ENCODE measurements at regions not wholly inside any gene's neighbourhood (a gene's known extent, or its start where the extent isn't known, plus 50 kb on each side); places are given as distances from the start of the nearest gene placed in this dataset.

- TF ChIP-seq MAZ (IDR thresholded peaks at IDR 0.05; ENCODE audit: borderline replicate concordance, low read depth, low read length) (no peak), MAZ (CRISPR knock-in tag; IDR thresholded peaks at IDR 0.05; ENCODE audit: low read depth) (no peak), ZNF598 (CRISPR knock-in tag; IDR thresholded peaks at IDR 0.05; ENCODE audit: borderline replicate concordance) (no peak), BCLAF1 (IDR thresholded peaks at IDR 0.05) (no peak), SETDB1 (CRISPR knock-in tag; IDR thresholded peaks at IDR 0.05; ENCODE audit: borderline replicate concordance) (no peak), GABPA (IDR thresholded peaks at IDR 0.05; ENCODE audit: low read depth, low read length) (no peak), GABPA (CRISPR knock-in tag; IDR thresholded peaks at IDR 0.05; ENCODE audit: low read depth) (no peak), ARHGAP35 (CRISPR knock-in tag; IDR thresholded peaks at IDR 0.05; ENCODE audit: borderline replicate concordance) (no peak), NR3C1 (CRISPR knock-in tag; IDR thresholded peaks at IDR 0.05) (no peak), GATAD1 (CRISPR knock-in tag; IDR thresholded peaks at IDR 0.05) (no peak)
- TF ChIP-seq, protein P1, sequence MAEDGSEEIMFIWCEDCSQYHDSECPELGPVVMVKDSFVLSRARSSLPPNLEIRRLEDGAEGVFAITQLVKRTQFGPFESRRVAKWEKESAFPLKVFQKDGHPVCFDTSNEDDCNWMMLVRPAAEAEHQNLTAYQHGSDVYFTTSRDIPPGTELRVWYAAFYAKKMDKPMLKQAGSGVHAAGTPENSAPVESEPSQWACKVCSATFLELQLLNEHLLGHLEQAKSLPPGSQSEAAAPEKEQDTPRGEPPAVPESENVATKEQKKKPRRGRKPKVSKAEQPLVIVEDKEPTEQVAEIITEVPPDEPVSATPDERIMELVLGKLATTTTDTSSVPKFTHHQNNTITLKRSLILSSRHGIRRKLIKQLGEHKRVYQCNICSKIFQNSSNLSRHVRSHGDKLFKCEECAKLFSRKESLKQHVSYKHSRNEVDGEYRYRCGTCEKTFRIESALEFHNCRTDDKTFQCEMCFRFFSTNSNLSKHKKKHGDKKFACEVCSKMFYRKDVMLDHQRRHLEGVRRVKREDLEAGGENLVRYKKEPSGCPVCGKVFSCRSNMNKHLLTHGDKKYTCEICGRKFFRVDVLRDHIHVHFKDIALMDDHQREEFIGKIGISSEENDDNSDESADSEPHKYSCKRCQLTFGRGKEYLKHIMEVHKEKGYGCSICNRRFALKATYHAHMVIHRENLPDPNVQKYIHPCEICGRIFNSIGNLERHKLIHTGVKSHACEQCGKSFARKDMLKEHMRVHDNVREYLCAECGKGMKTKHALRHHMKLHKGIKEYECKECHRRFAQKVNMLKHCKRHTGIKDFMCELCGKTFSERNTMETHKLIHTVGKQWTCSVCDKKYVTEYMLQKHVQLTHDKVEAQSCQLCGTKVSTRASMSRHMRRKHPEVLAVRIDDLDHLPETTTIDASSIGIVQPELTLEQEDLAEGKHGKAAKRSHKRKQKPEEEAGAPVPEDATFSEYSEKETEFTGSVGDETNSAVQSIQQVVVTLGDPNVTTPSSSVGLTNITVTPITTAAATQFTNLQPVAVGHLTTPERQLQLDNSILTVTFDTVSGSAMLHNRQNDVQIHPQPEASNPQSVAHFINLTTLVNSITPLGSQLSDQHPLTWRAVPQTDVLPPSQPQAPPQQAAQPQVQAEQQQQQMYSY (CRISPR knock-in tag; IDR thresholded peaks at IDR 0.05) = no peak
Observed at GRCh38 chr14:40656311-40656710, 950.4 kb upstream of the LRFN5 start.

Data from HepG2 (cell line).